Renal pelvis (tissue), 1 donor: ENCODE measurements at regions not wholly inside any gene's neighbourhood (a gene's known extent, or its start where the extent isn't known, plus 50 kb on each side); places are given as distances from the start of the nearest gene placed in this dataset.
"Not testable (repeated sequence)": the region's sequence is repeated elsewhere in the genome, so short reads cannot be mapped to it uniquely, and the experiment has no call there.

Source experiments
- DNase-seq: peaks from one replicate; pipeline ENCODE4 v3.0.0-alpha.2; 2013

DNA sequence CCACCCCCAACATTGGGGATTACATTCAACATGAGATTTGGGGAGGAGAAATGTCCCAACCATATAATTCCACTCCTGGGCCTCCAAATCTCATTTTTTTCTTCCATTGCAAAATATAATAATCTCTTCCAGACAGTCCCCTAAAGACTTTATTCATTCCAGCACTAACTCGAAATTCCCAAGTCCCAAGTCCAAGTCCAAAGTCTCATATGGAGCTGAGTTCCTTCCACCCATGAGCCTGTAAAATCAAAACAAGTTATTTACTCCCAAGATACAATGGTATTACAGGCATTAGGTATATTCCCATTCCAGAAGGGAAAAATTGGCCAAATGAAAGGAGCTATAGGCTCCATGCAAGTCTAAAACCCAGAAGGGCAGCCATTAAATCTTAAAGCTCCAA is 56.7 kb downstream of the P2RY1 start:
- DNase-seq, result no peak

DNA sequence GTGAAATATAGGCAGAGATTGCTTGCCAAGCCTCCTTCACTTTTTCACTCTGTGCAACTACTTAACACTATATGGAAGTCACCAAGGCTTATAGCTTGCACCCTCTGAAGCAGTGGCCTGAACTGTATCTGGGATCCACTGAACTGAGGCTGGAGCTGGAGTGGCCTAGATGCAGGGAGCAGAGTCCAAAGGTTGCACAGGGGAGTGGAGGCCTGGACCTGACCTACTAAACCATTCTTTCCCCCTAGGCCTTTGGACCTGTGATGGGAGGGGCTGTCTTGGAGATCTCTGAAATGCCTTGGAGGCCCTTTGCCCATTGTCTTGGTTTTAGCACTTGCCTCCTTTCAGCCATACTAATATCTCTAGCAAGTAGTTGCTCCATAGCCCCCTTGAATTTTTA is 57.5 kb downstream of the P2RY1 start:
- DNase-seq, result no peak

DNA sequence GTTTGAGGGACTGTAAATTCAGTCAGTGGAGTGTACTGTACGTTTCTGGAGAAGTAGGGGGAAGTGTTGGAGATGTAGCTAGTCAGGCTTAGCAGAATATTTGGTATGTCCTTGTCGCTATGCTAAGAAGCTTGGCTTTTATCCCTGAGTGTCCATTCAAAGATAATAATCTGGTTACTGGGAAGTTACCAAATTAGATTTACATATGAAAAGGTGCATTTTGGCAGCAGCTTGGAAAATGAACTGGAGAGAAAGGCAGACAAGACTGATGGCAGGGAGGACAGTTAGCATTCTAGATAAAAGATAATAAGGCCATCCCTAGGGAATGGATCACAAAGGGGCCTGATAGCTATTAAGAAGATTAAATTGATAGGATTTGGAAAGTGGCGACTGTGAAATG is 58.7 kb downstream of the P2RY1 start:
- DNase-seq, result no peak

DNA sequence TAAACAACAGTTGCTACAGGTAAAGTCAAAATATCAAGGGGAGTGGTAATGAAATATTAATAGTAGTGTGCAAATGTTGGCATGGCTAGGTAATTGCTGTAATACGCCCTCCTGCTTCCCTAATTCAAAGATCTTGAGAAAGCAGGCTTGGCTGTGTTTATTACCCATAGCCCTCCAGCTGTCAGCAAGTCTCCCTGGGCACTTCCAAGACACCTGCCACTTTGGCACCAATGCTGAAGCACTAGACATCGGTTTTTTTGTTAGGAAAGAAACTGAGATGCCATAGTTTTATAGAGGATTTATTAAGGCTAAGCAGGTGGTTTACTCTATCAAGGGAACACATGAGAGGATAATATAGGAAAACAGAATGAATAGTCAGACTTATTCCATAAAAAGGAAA is 64.4 kb downstream of the P2RY1 start:
- DNase-seq, result no peak

DNA sequence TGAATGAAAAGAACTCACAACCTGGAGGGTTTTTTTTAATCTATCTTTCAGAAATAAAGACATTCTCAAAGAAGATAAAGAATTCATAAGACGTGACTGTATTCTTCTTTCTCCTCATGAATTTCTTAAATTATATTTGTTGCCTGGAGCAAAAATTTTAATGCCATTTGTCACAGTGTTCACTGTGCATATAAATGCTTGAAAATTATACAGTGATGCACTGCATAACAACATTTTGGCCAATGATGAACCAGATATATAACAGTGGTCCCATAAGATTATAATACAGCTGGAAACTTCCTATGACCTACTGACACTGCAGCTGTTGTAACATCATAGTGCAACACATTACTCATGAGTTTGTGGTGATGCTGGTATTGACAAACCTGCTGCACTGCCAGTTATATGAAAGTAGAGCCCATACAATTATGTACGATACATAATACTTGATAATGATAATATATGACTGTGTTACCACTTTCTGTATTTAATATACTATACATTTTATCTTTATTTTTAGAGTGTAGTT is 67.3 kb downstream of the P2RY1 start:
- no peak for DNase-seq

DNA sequence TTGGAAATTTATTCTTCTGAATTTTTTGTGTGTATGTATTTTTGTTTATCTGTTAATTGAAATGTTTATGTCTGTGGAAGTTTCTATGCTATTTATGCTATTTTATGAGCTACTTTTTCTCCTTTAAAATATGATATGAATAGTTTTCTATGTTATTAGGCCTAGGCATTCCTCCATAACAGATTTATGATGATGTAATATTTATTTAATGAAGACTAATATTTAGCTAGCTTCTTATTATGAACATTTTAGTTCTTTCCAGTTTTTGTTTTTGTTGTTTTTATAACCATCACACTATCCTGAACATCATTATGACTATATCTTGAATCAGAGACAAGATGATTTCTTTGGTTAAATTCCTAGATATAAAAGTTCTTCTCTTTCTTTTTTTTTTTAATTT is 70.7 kb downstream of the P2RY1 start:
- no peak for DNase-seq

DNA sequence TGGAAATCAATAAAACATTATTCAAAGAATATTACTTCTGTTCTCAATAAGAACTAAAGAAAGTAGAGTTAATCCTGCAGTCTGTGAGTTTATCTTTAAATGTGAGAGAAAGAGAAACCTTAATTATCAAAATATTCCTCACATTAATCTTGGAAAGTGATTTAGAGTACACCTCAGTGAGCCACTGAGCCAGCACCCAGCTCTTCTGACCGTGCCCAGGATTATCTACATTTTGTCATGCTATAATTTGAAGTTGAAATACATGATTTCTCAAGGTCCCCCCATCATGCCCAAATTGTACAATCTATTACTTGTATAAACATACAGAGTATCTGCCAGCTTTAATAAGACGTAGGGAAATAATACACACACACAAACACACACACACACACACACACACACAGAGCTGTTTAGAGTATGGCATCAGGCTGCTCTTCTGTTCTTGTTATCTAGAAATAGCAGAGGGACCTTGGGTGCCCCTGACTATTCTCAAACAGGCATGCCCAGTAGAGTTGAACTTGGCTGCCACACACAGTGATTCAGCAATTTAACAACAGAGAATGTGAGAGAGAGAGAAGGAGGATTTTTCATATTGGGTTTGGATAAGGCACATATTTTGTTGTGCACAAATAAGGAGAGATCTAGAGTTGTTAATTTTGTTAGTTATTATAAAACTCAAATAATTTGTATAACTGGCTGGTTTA is 74.4 kb downstream of the P2RY1 start:
- DNase-seq, result no peak

DNA sequence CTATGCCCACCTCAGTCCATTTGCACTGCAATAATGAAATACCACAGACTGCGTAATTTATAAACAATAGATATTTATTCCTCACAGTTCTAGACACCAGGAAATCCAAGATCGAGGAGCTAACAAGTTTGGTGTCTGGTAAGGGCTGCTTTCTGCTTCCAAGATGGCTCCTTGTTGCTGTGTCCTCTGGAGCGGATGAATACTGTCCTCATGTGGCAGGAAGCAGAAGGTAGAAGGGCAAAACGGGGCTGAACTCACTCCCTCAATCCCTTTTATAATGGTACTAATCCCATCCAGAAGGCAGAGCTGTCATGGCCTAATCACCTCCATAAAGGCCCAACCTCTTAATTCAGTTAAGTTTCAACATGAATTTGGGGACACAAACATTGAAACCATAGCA is 75.3 kb downstream of the P2RY1 start:
- no peak for DNase-seq

DNA sequence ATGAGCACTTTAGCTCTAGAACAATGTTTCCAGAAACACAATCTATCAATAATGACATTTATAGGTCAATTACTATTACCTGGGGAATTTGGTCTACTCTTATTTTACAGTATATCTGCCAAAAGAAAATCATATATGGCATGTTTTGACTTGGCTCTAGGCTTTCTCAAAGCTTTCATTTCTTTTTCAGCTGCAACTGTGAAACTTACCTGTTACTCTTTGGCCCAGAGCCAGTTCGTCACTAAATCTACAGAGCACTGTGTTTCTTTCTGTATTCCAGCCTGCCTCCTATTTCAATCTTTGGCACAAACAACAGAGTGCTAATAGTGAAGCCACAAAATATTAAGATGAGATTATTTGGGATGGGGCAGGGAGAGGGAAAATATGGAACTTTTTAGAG is 76.0 kb downstream of the P2RY1 start:
- no peak for DNase-seq

DNA sequence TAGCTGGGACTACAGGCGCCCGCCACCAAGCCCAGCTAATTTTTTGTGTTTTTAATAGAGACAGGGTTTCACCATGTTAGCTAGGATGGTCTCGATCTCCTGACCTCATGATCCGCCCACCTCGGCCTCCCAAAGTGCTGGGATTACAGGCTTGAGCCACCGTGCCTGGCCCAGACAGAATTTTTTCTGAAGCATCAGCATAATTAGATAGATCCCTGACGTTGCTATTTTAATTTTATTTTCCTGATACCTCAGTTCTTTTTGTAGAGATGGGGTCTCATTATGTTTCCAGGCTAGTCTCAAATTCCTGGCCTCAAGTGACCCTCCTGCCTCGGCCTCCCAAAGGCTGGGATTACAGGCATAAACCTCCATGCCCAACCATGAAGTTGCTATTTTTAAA is 79.8 kb downstream of the P2RY1 start:
- DNase-seq, result not testable (repeated sequence)

DNA sequence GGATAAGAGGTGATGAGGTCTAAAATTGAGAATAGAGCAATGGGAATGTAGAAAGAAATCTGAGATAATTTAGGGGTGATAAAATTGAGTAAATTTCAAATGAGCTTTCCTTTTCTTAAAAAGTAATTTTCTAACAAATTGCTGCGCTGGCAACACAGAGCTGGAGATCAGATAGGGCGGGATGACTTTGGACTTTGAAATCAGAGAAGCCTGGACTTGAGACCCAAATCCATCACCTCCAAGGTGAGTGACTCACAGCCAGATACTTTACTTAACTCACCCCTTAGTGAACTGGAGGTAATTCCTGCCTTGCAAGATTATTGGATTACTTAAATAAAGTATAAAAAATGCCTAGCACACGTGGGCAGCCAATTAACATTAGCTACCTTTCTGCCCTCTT is 80.8 kb downstream of the P2RY1 start:
- DNase-seq, result no peak

DNA sequence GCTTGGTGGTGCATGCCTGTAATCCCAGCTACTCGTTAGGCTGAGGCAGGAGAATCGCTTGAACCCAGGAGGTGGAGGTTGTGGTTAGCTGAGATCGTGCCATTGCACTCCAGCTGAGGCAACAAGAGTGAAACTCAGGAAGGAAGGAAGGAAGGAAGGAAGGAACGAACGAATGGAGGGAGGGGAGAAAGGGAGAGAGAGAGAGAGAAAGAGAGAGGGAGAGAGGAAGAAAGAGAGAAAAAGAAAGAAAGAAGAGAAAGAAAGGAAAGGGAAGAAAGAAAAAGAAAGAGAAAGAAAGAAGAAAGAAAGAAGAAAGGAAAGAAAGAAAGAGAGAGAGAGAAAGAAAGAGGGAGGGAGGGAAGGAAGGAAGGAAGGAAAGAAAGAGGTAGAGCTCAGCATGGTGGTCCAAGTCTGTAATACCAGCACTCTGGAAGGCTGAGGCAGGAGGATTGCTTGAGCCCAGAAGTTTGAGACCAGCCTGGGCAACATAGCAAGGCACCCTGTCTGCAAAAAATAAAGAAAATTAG is 81.9 kb downstream of the P2RY1 start:
- no peak for DNase-seq

DNA sequence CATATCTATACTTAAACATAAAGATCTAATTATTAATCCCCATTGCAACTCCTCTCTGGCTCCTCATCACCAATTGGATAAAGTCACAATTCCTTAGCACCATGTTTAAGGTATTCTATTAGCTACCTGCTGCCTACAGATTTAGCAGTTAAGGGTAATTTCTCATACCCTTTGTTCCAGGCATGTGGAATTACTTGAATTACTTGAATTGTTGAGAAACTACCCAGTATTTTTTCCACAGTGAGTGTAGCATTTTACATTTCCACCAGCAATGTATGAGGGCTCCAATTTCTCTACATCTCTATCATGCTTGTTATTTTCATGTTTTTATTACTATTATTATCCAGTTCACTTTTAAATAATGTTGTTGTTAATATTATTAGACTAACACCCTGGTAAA is 86.4 kb downstream of the P2RY1 start:
- no peak for DNase-seq

DNA sequence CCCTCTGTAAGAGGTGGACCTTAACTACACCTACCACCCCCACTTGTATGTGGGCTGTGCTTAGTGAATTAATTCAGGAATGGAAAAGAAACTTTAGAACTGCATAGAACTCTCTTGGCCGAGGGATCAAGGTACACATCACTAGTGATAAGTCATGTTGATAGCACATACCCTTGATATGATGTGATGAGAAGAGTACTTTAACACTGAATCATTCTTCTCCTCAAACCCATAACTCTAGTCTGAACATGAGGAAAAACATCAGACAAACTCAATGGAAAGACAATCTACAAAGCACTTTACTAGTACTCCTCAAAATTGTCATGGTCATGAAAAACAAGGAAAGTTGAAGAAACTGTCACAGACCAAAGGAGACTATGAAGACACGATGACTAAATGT is 87.6 kb downstream of the P2RY1 start:
- no peak for DNase-seq

DNA sequence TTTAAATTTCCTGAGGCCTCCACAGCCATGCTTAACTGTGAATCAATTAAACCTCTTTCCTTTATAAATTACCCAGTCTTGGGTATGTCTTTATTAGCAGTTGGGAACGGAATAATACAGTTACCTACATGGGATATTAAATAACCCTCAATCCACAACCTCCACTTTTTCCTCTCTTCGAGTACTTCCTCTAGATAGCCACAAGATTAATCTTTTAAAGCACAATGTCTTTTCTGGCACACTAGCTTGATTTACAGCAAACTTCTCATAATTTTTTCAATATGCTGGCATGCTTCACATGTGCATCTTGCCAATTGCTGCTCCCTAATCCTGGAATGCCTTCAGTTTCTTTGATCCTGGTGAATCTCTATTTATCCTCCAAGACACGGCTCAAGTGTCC is 92.2 kb downstream of the P2RY1 start:
- no peak for DNase-seq

DNA sequence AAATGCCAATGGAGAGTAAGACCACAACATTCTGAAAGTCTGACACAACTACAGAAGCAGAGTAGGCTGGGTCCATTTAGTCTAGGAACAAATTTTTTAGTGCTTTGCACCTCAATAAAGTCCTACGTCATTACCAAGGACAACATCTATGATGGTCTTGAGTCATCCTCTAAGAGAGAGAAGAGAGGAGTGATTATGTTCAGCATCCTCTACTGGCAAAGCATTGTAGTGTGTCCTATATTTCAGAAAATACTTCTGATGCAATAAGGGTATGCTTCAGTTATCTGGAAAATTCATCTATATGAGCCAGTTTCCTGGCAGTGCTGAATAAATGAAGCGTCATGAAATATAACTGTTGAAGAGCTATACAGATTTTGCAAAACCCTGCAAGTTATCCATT is 95.6 kb downstream of the P2RY1 start:
- no peak for DNase-seq

DNA sequence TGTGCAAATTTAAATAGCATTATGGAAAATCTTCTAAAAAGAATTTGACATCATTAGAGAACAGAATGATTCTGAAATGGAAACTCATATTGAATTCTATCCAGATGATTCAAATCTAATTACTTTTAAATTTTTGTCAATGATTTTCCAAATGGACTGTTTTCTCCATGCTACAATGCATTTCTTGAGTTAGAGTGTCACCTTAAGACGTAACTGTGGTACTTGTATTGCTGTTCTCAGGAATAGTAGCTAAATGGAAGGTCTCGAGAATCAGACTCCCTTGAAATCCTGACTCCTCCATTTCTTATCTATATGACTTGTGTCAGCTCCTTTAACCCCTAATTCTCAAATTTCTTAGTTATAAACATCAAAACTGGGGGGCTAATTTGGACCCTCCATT is 102.3 kb downstream of the P2RY1 start:
- DNase-seq, result no peak

DNA sequence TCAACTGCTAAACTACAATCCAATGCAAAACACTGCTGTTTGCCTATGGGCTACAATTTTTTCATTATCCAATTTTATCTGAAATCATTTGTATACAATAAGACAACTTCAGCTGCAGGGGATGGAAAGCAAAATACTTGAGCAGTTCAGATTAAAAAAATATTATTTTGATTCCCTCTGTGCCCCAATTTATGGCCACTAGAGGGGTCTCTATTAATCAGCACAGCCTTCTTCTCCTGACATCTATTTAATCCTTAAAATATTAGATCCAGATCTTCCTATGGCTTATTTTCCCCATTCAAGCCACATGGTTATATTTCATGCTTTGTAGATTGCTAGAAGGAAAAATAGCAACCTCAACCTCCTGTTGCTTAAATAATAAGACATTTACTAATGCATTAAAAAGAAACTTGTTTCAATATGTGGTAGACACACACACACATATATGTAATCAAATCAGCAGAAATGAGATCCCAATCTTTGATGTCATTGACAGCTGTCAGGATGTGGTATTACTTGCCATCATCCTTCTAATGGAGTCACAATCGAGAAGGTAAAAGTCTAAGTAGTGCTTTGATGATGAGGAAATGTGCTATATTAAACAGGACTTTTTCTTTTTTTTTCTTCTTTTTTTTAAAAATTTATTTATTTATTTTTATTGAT is 104.2 kb downstream of the P2RY1 start:
- DNase-seq, result no peak

DNA sequence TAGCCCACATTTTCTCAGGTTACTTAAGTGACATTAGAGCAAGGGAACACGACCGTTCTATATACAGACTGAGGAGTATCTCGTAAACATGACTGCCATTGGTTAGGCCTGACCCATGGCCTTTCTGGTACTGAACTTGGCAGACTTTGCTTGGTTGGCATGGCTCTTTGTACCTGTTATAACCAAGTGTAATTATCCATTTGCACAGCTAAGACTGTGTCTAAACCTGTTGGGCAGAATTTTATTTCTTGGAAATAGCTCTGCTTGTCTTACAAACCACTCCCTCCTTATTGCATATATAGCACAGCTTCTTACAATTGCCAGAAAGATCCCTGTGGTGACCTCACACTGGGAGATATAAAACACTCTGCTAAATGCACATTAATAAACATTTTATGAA is 106.9 kb downstream of the P2RY1 start:
- DNase-seq, result no peak

DNA sequence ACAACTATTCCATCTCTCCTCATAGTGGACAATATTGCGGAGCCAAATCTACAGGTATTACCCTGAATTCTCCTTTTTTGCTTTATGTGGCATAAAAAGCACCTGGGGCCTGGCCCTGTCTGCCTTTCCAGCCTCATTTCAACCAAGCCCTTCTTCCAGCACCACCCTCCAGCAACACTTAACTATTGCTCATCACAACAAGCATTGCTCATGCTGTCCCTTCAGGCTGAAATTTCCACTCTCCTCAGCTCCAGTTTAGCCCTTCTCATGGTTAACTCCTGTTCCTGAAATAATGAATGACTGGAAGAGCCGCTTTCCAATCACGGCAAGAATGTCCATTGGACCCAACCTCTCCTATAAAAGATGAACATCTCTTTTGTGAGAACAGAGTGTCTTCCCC is 107.4 kb downstream of the P2RY1 start:
- no peak for DNase-seq

DNA sequence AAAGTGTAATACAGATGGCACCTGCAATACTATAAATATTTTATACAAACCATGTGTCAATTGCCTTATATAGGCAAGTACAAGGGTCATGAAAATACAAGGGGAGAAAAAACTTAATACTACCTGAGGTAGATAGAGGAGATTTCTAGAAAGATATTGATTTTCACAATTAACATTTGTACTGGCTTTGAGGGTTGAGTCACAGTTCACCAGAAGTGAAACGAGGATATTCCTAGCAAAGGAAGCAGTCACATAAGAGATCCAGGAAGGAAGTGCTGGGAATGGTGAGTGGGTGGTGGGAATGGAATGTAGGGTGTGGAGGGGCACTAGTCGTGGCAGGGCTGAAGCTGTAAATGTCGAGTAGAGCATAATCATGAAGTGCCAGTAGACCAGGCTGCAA is 108.7 kb downstream of the P2RY1 start:
- no peak for DNase-seq

DNA sequence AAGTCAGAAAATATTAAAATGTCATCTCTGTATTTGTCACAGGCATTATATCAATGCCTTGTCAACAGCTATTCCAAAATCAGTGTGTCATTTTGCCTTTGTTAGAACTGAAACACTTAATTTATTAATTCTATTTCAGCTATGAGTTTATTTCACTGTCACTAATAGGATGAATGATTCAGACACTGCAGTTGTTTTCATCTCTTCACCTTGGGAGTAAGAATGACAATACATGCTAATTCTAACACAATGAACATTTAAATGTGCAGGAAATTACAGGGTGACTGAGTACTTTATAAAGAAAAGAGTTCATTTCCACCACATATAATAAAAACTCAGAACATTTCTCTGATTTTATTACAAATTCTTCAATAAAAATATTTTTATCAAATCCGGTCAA is 109.7 kb downstream of the P2RY1 start:
- no peak for DNase-seq

DNA sequence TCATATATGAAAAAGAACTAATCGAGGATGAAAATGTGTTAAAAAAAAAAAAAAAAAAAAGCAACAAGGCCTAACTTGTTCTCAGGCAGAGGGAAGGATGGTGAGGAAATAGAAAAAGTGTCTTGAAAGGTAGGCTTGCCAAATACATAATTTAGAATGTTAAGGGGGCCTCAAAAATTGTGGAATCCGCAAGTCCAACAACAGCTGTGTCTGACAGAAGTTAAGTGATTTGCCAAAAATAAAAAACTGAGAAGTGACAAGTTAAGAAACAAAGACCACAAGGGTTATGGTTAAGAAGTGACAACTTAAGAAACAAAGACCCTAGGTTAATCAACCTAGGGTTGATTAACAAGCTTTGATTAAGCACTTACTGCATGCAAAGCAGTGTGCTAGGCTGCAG is 110.6 kb downstream of the P2RY1 start:
- no peak for DNase-seq

DNA sequence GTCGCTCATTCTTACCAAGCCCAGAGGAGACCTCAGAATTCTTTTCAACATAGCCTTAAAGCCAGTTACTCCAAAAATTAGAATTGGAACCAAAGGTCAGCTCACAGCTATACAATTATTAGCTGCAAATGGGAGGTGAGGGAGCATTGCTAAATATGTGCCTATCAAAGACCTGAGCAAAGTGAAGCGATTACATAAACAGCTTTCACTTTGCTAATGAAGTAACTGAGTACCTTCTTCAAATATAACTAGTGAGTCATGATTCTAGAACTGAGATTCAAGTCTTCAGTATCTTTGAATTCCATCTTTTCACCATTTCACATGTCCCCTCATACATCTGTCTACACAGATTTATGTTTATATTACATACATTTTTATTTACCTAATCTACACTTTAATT is 122.6 kb downstream of the P2RY1 start:
- no peak for DNase-seq
